PC-9 (cell line): ENCODE measurements at regions not wholly inside any gene's neighbourhood (a gene's known extent, or its start where the extent isn't known, plus 50 kb on each side); places are given as distances from the start of the nearest gene placed in this dataset.

ENCODE experiments used
- CTCF ChIP-seq: fragments of 200-600 bp; sonication (generic); conservative IDR thresholded peaks from 2 replicates; pipeline ENCODE4 v1.6.1; 2017; ENCODE audit warnings: mixed run types, antibody characterized with exemption, mild to moderate bottlenecking, moderate library complexity
- EZH2 ChIP-seq: fragments of 200-600 bp; sonication (generic); IDR thresholded peaks from 2 replicates; pipeline ENCODE4 v1.8.0; 2017; ENCODE audit warnings: antibody characterized with exemption, low read depth

GRCh38 chr11:19656140-19656541 lies 56.5 kb upstream of the NAV2 start:
- TF ChIP-seq CTCF (no peak), EZH2 (no peak)
